Osteocyte (in vitro differentiated cells): ENCODE measurements at regions not wholly inside any gene's neighbourhood (a gene's known extent, or its start where the extent isn't known, plus 50 kb on each side); places are given as distances from the start of the nearest gene placed in this dataset.
"Not testable (repeated sequence)": the region's sequence is repeated elsewhere in the genome, so short reads cannot be mapped to it uniquely, and the experiment has no call there.

Experiments
- DNase-seq: peaks from one replicate; pipeline ENCODE4 v3.0.0; 2021; ENCODE audit warnings: mixed read lengths; ENCODE audit not compliant: unreplicated experiment; ENCODE audit errors: extremely low spot score
- H3K27ac Mint-ChIP-seq: one replicate; pipeline ENCODE4 v1.8.0; 2021; ENCODE audit warnings: mild to moderate bottlenecking, mixed read lengths; ENCODE audit not compliant: unreplicated experiment
- H3K27me3 Mint-ChIP-seq: one replicate; pipeline ENCODE4 v1.8.0; 2021; ENCODE audit warnings: mixed read lengths; ENCODE audit not compliant: unreplicated experiment
- H3K36me3 Mint-ChIP-seq: one replicate; pipeline ENCODE4 v1.8.0; 2021; ENCODE audit warnings: mixed read lengths; ENCODE audit not compliant: unreplicated experiment
- H3K4me1 Mint-ChIP-seq: one replicate; pipeline ENCODE4 v1.8.0; 2021; ENCODE audit warnings: mixed read lengths; ENCODE audit not compliant: unreplicated experiment
- H3K4me3 Mint-ChIP-seq: one replicate; pipeline ENCODE4 v1.8.0; 2021; ENCODE audit warnings: mild to moderate bottlenecking, moderate library complexity, mixed read lengths; ENCODE audit not compliant: unreplicated experiment
- H3K9me3 Mint-ChIP-seq: one replicate; pipeline ENCODE4 v1.8.0; 2021; ENCODE audit warnings: mixed read lengths; ENCODE audit not compliant: unreplicated experiment
- CTCF ChIP-seq: fragments of 200-600 bp; sonication (generic); IDR thresholded peaks from 2 replicates; pipeline ENCODE4 v1.5.0; 2021; ENCODE audit warnings: antibody characterized with exemption, mild to moderate bottlenecking, moderate library complexity

DNA sequence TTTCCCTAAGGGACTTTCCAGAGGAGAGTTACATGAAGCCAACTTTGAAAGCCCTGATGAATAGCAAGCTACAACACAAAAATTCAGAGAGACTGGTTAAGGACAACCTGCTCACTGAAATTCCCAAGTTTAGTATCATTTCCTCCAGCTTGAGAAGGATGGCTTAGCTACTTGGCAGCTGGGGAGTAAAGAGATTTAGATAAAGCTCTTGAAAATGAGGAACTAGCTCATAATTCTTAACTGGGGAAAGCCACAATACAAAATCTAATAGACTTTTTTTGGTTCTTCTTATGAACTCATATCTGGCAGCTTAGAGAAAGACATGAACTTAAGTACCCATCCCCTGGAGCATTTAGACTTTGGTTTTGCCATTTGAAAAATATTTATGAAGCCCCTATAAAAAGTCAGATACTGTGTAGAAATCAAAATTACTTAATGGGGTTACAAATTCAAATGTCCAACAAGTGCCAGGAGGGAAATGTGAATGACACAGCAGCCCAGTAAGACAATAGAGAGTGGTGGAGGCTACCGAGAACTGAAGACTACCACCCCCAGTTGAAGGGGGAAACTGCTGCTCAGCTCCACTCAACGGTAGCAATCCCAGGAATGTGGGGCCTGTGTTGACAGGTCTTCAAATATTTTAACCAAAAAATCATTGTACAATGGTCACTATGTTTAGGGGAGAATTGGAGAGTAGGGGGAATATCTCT lies 79.4 kb upstream of the ADRB2 start:
- Mint-ChIP-seq H3K4me1 (no peaks in the 10 kb centered on the region), H3K9me3 (no peaks in the 10 kb centered on the region), H3K27me3 (peaks cover 4% of the 10 kb centered on the region), H3K36me3 (no peaks in the 10 kb centered on the region), H3K27ac (no peak overlapping the region), H3K4me3 (no peak overlapping the region)
- DNase-seq = no peak
- no peak for TF ChIP-seq CTCF

GRCh38 chr5:148747536-148747906 lies 78.9 kb upstream of the ADRB2 start:
- TF ChIP-seq CTCF = no peak
- H3K9me3 Mint-ChIP-seq = no peaks in the 10 kb centered on the region
- no peak overlapping the region for H3K27ac Mint-ChIP-seq
- no peaks in the 10 kb centered on the region for H3K4me1 Mint-ChIP-seq
- no peak for DNase-seq
- no peak overlapping the region for H3K4me3 Mint-ChIP-seq
- H3K27me3 Mint-ChIP-seq = peaks cover 4% of the 10 kb centered on the region
- H3K36me3 Mint-ChIP-seq = no peaks in the 10 kb centered on the region

DNA sequence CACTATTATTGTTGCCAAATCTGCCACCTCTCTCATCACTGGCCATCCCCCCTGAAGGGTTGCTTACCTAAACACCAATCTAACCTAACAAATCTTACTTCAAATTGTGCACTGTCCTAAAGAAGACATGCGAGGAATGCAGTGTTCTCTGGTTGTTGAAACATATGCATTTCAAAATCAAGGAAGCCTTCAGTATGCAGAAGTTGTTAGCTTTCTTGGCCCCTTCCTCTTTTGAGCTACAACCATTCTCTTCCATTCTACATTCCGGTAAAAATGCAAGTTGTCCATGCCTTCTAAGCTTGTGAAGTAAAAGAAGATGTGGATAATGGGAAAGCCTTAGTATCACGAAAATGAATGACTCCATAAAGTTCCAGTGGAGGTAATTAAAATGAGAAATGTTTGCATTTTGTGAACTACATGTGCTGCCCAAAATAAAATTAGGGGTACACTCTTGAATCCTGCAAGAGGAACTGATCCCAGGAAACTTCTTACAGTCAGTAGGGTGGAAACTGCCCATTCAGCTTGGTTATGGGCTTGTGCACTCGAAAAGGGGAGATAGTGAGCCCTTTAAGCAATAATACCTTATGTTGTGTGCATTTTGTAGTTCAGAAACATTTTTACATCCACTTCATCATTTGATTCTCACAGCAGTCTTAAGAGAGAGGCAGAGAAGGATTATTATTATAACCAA lies 77.6 kb upstream of the ADRB2 start:
- Mint-ChIP-seq H3K27ac (no peak overlapping the region), H3K9me3 (peaks cover 11% of the 10 kb centered on the region), H3K4me1 (no peaks in the 10 kb centered on the region), H3K4me3 (no peak overlapping the region), H3K36me3 (peaks cover 4% of the 10 kb centered on the region), H3K27me3 (peaks cover 4% of the 10 kb centered on the region)
- TF ChIP-seq CTCF = no peak
- no peak for DNase-seq

DNA sequence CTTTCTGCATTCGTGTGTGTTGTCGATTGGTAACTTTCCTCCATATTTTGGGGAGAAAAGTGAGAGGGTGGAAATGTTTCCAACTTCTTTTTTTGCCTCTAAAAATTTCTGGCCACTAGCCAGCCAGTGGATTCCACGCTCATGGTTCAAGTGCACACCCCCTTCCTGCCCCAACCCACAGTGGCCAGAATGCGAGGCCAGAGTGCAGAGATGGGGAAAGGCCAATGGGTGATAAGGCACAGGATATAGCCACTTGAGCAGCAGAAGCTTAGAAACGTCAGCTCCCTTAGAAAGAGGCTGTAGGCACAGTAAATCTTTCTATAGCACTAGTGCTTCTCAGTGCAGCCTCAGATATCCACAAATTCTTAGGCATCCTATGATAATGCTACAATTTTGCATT lies 75.8 kb upstream of the ADRB2 start:
- H3K4me1 Mint-ChIP-seq = no peaks in the 10 kb centered on the region
- H3K9me3 Mint-ChIP-seq = peaks cover 28% of the 10 kb centered on the region
- peaks cover 7% of the 10 kb centered on the region for H3K27me3 Mint-ChIP-seq
- no peak overlapping the region for H3K4me3 Mint-ChIP-seq
- no peak overlapping the region for H3K27ac Mint-ChIP-seq
- TF ChIP-seq CTCF = no peak
- DNase-seq = no peak
- H3K36me3 Mint-ChIP-seq = peaks cover 5% of the 10 kb centered on the region

DNA sequence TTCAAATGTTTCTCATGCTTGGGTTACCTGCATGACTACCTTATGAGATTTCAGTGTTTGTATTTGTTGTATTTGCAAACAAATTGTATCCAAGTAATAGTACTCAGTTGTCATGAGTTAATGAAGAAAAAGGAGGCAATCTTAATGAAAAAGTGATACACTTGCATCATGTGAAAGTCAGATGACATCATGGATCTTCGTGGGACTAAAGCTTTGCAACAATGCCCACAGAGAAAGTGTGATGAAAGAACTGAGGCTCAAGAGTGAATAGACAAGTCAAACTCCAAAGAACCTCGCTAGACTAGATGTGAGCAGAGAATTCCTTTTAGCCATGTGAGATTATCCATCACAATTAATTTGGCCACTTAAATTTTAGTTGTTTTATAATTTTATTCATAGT lies 75.4 kb upstream of the ADRB2 start:
- Mint-ChIP-seq H3K36me3 (peaks cover 8% of the 10 kb centered on the region), H3K4me3 (no peak overlapping the region), H3K27me3 (peaks cover 10% of the 10 kb centered on the region), H3K9me3 (peaks cover 32% of the 10 kb centered on the region), H3K27ac (no peak overlapping the region), H3K4me1 (no peaks in the 10 kb centered on the region)
- no peak for TF ChIP-seq CTCF
- no peak for DNase-seq

GRCh38 chr5:148752375-148752774 lies 74.0 kb upstream of the ADRB2 start:
- not testable (repeated sequence) for DNase-seq, H3K27ac Mint-ChIP-seq, H3K4me1 Mint-ChIP-seq, H3K4me3 Mint-ChIP-seq, H3K36me3 Mint-ChIP-seq
- peaks cover 10% of the 10 kb centered on the region for H3K27me3 Mint-ChIP-seq
- peaks cover 36% of the 10 kb centered on the region for H3K9me3 Mint-ChIP-seq
